GM19397 (cell line): ENCODE measurements at regions not wholly inside any gene's neighbourhood (a gene's known extent, or its start where the extent isn't known, plus 50 kb on each side); places are given as distances from the start of the nearest gene placed in this dataset.

ENCODE experiments used
- ATAC-seq: cut with Tn5 transposase; IDR thresholded peaks from one replicate; pipeline ENCODE4 v1.9.1; 2021; ENCODE audit warnings: mild to moderate bottlenecking, moderate library complexity; ENCODE audit not compliant: unreplicated experiment

- ATAC-seq = no peak
Observed at GRCh38 chr1:106465666-106466065, 590.8 kb upstream of the PRMT6 start.

- ATAC-seq = no peak
Observed at GRCh38 chr1:106480629-106481028, 575.8 kb upstream of the PRMT6 start.

- no peak for ATAC-seq
Observed at GRCh38 chr1:106492880-106493279, 563.6 kb upstream of the PRMT6 start.

- no peak for ATAC-seq
Observed at GRCh38 chr1:106494646-106495045, 561.8 kb upstream of the PRMT6 start.

- ATAC-seq = no peak
Observed at GRCh38 chr1:106498238-106498637, 558.2 kb upstream of the PRMT6 start.

DNA sequence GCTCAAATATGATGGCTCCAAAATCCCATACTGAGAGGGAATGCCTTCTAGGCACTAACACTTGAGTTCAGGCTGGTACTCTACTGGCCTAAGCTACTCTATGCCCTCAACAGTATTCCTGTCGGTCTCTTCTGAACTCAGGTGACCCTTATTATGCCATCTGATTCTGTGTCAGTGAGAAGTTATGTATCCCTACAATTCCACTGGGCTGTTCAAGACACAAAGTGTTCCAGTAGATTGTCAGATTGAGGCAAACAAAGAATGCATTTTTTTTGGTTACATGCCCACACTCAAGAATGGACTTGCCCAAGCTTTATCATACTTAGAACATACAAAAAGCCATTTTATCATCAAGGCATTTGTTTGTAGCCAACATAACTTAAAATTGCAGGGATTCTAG, 553.8 kb upstream of the PRMT6 start:
- ATAC-seq = no peak

- ATAC-seq = no peak
Observed at GRCh38 chr1:106515375-106515774, 541.1 kb upstream of the PRMT6 start.

GRCh38 chr1:106517224-106517623, 539.2 kb upstream of the PRMT6 start:
- ATAC-seq = no peak

GRCh38 chr1:106523497-106523896, 533.0 kb upstream of the PRMT6 start:
- no peak for ATAC-seq

- ATAC-seq = no peak
Observed at GRCh38 chr1:106524631-106525030, 531.8 kb upstream of the PRMT6 start.

GRCh38 chr1:106526650-106527049, 529.8 kb upstream of the PRMT6 start:
- no peak for ATAC-seq

DNA sequence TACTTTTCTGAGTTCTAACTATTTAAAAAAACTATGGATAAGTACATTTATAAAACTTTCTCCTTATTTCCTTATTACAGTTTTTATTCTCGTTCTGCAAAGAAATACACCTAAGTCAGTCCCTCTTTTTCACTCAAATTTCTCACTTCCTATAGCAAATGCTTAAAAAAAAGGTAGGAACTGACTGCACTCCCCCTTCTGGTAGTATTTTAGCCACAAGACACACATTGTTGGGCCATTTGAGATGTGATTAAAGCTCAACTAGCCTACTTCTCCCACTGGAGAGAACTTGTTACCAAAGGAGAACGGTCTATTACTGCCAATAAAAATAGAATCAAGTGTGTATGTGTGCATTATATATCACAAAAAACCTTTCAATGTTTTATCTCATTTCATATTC, 521.9 kb upstream of the PRMT6 start:
- no peak for ATAC-seq

- no peak for ATAC-seq
Observed at GRCh38 chr1:106536741-106537140, 519.7 kb upstream of the PRMT6 start.

DNA sequence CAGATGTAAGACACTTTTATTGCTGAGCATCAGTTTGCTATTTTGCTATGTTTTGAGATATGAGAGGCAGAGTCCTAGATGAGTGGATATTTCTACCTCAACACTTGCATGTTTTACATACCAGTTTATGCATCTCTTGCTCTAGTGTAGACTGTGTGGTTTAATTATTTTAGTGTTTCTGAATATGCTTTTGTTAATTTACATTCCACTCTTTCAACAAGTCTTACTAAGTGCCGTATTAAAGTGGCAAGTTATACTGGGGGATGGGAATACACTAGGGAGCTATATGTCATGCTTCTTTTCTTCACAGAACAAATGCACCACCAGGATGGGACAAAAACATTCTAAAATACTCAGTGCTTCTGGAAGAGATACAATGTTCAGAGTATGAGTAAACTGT, 507.7 kb upstream of the PRMT6 start:
- ATAC-seq = no peak

DNA sequence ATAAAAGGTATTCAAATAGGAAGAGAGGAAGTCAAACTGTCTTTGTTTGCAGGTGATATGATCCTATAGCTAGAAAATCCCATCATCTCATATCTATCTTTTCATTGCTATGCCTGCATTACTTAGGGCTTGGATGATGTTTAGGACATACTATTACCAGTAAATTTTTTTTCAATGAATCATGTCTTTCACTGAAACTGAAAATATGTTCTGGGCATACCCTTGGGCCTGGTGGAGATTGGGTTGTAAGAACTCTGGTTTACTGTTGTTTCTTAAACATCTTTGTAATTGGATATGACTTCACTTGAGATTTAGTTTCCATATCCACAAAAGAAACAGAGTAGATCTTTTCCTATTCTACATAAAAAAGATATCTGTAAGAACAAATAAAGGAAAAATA, 502.2 kb upstream of the PRMT6 start:
- no peak for ATAC-seq

DNA sequence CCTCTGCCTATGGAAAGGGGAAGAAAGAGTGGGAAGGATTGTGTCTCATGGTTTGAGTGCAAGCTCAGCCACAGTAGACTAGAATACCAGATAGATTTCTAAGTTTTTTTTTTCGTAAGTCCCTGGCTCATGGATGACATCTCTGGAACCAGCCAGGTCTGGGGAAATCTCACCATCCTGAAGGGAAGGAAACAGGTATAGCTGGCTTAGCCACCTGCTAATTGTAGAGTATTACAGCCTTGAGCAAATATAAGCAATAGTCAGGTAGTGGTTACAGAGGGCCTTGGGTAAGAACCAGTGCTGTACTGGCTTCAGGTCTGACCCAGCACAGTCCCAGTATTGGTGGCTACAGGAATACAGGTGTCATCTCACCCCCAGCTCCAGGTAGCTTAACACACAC, 500.9 kb upstream of the PRMT6 start:
- ATAC-seq = no peak

DNA sequence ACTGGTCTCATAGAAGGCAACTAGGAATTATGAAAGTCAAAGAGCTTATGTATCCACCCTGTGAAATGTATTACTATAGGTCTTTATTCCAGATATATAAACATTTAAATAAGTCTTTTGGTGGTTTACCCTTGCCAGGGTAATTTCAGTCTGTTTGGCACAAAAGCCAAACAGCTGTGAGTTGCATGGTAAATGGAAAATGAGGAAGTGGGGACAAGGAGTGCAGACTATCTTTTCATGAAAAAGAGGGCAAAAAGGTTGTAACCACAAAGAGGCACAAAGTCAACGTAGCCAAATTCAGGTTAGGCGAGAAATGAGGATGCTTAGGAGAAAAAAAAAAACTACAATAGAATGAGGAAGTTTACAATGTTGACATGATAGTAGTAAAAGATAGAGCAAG, 492.3 kb upstream of the PRMT6 start:
- no peak for ATAC-seq

GRCh38 chr1:106568201-106568974, 488.1 kb upstream of the PRMT6 start:
- ATAC-seq = no peak

- no peak for ATAC-seq
Observed at GRCh38 chr1:106571109-106571508, 485.4 kb upstream of the PRMT6 start.

DNA sequence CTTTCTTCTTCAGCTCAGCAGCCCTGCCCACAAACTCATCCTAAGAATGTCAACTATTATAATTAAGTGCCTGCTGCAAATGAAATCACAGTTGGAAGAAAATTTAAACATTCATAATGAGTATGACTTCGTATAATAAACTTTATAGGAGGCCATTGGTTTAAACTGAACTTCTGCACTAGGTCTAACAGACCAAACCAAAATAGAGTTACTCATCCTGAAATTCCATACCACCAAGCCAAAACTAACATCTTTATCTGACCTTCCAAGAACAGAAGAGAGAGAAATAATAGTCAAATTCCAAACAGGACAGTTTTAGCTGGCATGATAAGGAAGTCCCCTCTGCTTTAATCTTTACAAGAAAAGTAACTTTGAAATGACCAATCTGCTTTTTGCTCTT, 472.4 kb upstream of the PRMT6 start:
- ATAC-seq = no peak

- no peak for ATAC-seq
Observed at GRCh38 chr1:106584676-106585075, 471.8 kb upstream of the PRMT6 start.

GRCh38 chr1:106600626-106601025, 455.8 kb upstream of the PRMT6 start:
- no peak for ATAC-seq

DNA sequence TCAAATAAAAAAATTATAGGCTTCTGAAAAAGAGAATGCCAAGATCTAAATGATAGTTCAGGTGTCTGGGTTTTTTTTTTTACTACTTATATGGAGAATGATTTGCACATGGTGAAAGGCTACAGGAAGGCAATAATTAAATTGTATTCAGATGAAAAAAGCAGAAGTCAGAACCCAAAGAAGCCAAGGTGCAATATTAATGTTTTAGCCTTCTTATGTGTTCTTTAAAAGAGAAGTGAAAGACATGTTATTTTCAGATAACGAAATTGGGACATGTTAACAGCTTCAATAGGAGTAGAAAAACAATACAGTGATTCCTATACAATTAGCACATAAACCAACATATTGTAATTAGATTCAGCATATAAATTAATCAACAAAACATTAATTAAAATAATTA, 452.9 kb upstream of the PRMT6 start:
- ATAC-seq = no peak
